ENCODE measurements at regions not wholly inside any gene's neighbourhood (a gene's known extent, or its start where the extent isn't known, plus 50 kb on each side); places are given as distances from the start of the nearest gene placed in this dataset.

DNA sequence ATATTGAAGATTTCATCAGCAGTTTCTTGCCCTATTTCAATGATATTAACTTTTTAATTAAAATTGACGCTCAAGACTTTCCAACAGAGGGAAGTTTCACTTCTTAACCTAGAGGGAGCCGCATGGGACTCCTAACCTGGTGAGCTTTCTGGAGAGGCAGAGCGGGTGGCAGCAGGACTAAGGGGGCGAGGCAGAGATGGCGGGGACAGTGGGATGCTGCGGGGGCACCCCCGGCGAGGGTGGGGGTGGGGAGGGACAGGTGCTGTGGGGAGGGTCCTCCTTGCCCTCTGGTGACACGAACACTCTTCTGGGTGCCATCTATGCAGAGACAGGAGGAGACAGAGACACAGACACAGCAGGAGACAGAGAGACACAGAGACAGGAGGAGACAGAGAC lies 104.4 kb downstream of the ADRA2C start:
- Histone ChIP-seq H3K27ac (no peak overlapping the region), H3K9me3 (no peaks in the 10 kb centered on the region), H3K4me3 (no peak overlapping the region), H3K27me3 (replicated peaks; ENCODE audit: insufficient read depth) (peaks cover 29% of the 10 kb centered on the region), H3K36me3 (no peaks in the 10 kb centered on the region), H3K4me1 (replicated peaks) (no peaks in the 10 kb centered on the region)
- intact Hi-C loops (cut with DNase I), result no loop called here
- WGBS, result 76% methylated on average over 9 of the region's 9 CpGs
- TF ChIP-seq POLR2A (IDR thresholded peaks at IDR 0.05) (no peak), POLR2AphosphoS5 (IDR thresholded peaks at IDR 0.05) (no peak)
- TF ChIP-seq, protein P1, sequence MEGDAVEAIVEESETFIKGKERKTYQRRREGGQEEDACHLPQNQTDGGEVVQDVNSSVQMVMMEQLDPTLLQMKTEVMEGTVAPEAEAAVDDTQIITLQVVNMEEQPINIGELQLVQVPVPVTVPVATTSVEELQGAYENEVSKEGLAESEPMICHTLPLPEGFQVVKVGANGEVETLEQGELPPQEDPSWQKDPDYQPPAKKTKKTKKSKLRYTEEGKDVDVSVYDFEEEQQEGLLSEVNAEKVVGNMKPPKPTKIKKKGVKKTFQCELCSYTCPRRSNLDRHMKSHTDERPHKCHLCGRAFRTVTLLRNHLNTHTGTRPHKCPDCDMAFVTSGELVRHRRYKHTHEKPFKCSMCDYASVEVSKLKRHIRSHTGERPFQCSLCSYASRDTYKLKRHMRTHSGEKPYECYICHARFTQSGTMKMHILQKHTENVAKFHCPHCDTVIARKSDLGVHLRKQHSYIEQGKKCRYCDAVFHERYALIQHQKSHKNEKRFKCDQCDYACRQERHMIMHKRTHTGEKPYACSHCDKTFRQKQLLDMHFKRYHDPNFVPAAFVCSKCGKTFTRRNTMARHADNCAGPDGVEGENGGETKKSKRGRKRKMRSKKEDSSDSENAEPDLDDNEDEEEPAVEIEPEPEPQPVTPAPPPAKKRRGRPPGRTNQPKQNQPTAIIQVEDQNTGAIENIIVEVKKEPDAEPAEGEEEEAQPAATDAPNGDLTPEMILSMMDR (IDR thresholded peaks at IDR 0.05), result no peak
- DNase-seq (ENCODE audit: low spot score), result no peak

DNA sequence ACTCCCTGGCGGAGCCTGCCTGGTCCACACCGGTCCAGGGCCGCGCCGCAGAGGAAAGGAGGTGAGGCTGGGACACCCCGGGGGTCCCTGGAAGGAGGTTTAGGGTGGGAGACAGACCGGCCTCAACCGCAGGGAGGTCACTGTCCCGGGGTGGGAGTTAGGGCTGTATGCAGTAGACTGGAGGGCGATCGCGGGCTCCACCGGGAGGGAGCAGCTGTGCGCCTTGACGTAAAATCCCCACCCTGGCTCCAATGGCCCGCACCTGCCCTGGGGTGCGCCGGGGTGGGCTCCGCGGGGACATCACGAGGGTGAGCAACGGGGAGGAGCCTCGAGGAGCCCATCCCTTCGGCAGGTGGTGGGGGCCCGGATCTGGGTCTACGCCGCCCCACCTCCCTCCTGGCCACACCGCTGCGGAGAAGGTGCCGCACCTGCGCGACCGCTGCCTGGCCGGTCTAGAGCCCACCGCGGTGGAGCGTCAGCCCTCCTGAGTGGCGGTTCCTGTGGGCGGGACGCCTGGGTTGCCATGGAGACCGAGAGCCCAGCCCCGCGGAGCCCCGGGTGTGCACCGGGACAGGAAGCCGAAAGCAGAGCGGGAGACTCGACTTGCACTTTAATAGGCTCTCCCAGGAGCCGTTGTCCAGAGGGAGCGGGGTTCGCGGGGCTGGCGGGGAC lies 105.1 kb downstream of the ADRA2C start:
- Histone ChIP-seq H3K9me3 (no peaks in the 10 kb centered on the region), H3K4me3 (no peak overlapping the region), H3K36me3 (no peaks in the 10 kb centered on the region), H3K27ac (no peak overlapping the region), H3K4me1 (replicated peaks) (no peaks in the 10 kb centered on the region), H3K27me3 (replicated peaks; ENCODE audit: insufficient read depth) (peaks cover 29% of the 10 kb centered on the region)
- intact Hi-C loops (cut with DNase I), result no loop called here
- 6% methylated on average over 48 of the region's 53 CpGs for WGBS
- DNase-seq (ENCODE audit: low spot score), result no peak
- TF ChIP-seq POLR2A (IDR thresholded peaks at IDR 0.05) (no peak), POLR2AphosphoS5 (IDR thresholded peaks at IDR 0.05) (no peak)
- TF ChIP-seq, protein P1 (IDR thresholded peaks at IDR 0.05), result no peak

DNA sequence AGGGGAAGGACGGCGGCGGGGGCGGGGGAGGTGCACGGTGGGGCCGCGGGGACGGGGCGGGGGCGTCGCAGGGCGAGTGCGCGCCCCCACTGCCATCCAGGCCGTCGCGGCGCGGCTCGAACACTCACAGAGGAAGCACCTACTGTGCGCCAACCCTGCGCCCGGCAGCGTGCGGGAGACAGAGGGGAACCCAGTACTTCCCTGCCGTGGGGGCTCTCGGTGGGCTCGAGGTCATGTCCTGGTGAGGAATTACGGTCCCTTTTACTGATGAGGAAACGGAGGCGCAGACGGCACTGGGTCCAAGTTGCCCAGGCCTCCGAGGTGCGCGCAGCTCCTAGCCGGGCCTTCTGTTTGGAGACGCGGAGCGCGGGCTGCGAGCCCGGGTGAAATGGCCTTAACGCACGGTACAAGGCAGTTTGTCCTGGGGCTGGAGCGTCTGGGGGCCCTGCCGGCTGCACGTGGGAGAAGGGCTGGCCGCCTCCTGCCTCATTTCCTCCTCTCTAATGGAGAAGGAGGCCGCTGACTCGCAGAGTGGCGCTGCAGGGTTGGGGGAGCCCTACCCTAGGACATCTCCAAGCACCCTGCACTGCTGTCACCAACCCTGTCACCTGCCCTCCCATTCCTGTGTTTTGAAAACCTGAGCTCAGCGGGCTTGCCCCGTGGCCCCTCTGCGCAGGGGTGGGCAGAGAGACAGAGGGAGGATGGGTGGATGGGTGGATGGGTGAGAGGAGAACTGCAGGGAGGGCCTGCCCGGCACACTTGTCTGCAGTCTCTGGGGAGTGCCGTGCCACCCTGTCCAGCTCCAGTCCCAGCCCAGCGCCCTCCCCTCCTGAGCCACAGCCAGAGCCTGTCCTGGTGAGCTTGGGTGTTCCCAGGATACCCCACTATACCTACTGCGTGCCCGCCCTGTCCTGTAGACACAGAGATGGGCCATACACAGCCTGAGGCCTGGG lies 106.0 kb downstream of the ADRA2C start:
- H3K4me1 ChIP-seq (replicated peaks), result no peaks in the 10 kb centered on the region
- no peaks in the 10 kb centered on the region for H3K9me3 ChIP-seq
- H3K36me3 ChIP-seq, result no peaks in the 10 kb centered on the region
- WGBS, result 12% methylated on average over 46 of the region's 59 CpGs
- no peak for DNase-seq (ENCODE audit: low spot score)
- peaks cover 29% of the 10 kb centered on the region for H3K27me3 ChIP-seq (replicated peaks; ENCODE audit: insufficient read depth)
- H3K27ac ChIP-seq, result no peak overlapping the region
- no peak overlapping the region for H3K4me3 ChIP-seq
- intact Hi-C loops (cut with DNase I), result no loop called here
- TF ChIP-seq, protein P1 (IDR thresholded peaks at IDR 0.05), result no peak
- TF ChIP-seq POLR2A (IDR thresholded peaks at IDR 0.05) (no peak), POLR2AphosphoS5 (IDR thresholded peaks at IDR 0.05) (no peak)

DNA sequence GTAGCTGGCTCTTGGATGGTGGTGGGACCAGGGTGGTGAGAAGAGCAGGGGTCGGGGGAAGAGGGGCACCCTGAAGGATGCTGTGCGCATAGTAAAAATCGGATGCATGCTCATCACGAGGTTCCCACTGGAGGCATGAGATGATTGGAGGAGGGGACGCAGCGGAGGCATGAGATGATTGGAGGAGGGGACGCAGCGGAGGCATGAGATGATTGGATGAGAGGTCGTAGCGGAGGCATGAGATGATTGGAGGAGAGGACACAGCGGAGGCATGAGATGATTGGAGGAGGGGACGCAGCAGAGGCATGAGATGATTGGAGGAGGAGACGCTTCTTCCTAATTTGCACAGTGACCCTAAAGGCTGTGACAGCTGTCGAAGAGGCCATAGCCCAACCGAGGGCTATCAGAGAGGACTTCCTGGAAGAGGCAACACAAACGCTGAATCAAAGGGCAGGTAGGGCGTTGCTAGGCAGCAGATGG lies 106.7 kb downstream of the ADRA2C start:
- Histone ChIP-seq H3K27me3 (replicated peaks; ENCODE audit: insufficient read depth) (peaks cover 30% of the 10 kb centered on the region), H3K27ac (no peak overlapping the region), H3K36me3 (no peaks in the 10 kb centered on the region), H3K4me1 (replicated peaks) (no peaks in the 10 kb centered on the region), H3K9me3 (no peaks in the 10 kb centered on the region), H3K4me3 (no peak overlapping the region)
- no peak for DNase-seq (ENCODE audit: low spot score)
- 69% methylated on average over 17 of the region's 17 CpGs for WGBS
- intact Hi-C loops (cut with DNase I), result no loop called here
- TF ChIP-seq POLR2A (IDR thresholded peaks at IDR 0.05) (no peak), POLR2AphosphoS5 (IDR thresholded peaks at IDR 0.05) (no peak)
- TF ChIP-seq, protein P1 (IDR thresholded peaks at IDR 0.05), result no peak

Data from prostate gland (tissue), 2 donors.